GM12878 (cell line): ENCODE measurements at regions not wholly inside any gene's neighbourhood (a gene's known extent, or its start where the extent isn't known, plus 50 kb on each side); places are given as distances from the start of the nearest gene placed in this dataset.

Experiments
- ATAC-seq: fragments of 200-7000 bp; cut with Tn5 transposase; 3 replicates; pipeline ENCODE4 v1.9.1; 2020; ENCODE audit warnings: mild to moderate bottlenecking, moderate library complexity
- BruUV-seq: library from RNA; stranded (reverse); fragments of 400-500 nt; replicated peaks from 2 replicates; lab custom pipeline; 2021; lab: Mats Ljungman, UMichigan
- CTCF ChIA-PET: fragments of 300-600 bp; sonication (Branson Sonifier 250); formaldehyde crosslinking; extraction: SDS; loops from one replicate; lab custom pipeline; 2021; ENCODE audit warnings: inconsistent platforms; lab: Yijun Ruan, JAX
- POLR2A ChIA-PET: fragments of 350-600 bp; formaldehyde crosslinking; extraction: SDS; loops from one replicate; lab custom pipeline; 2021; ENCODE audit warnings: inconsistent platforms; lab: Charles Lee
- RAD21 ChIA-PET: fragments of 300-600 bp; sonication (Branson Sonifier 250); formaldehyde crosslinking; loops from one replicate; lab custom pipeline; 2023; ENCODE audit warnings: antibody characterized with exemption; ENCODE audit not compliant: unreplicated experiment; lab: Charles Lee
- SMC1A ChIA-PET: fragments of 300-600 bp; sonication (Branson Sonifier 250); formaldehyde crosslinking; loops from one replicate; lab custom pipeline; 2023; ENCODE audit not compliant: unreplicated experiment, uncharacterized antibody; lab: Charles Lee
- DNase-seq: peaks from one replicate; pipeline ENCODE4 v3.0.0-alpha.2; 2011; ENCODE audit warnings: low read depth, low spot score
- FAIRE-seq: peaks from 3 replicates; lab custom pipeline; 2011; peaks lifted over from hg19 to GRCh38; lab: Jason Lieb, UNC
- H2AFZ ChIP-seq: 2 replicates; pipeline ENCODE4 v1.6.0; 2011; ENCODE audit warnings: low read depth, low read length, control low read depth; ENCODE audit not compliant: control insufficient read depth
- H3K27ac ChIP-seq: 2 replicates; pipeline ENCODE4 v1.5.1; 2011; ENCODE audit warnings: control low read depth; ENCODE audit not compliant: control insufficient read depth, insufficient read depth
- H3K27me3 ChIP-seq, 2 experiments: replicated peaks in 1 of 2; 2 replicates each; pipeline versions ENCODE4 v1.6.0 to v1.6.1; 2011; ENCODE audit warnings: low read length in 1 of 2; ENCODE audit not compliant: control insufficient read depth in 2 of 2, insufficient read depth in 2 of 2
- H3K36me3 ChIP-seq, 2 experiments: 2 replicates each; pipeline ENCODE4 v1.5.1; 2011; ENCODE audit warnings: low read length in 1 of 2; ENCODE audit not compliant: control insufficient read depth in 2 of 2, insufficient read depth in 2 of 2
- H3K4me1 ChIP-seq: 2 replicates; pipeline ENCODE4 v1.6.1; 2011; ENCODE audit warnings: mild to moderate bottlenecking, low read length, moderate library complexity, mixed read lengths; ENCODE audit not compliant: control insufficient read depth, insufficient read depth
- H3K4me2 ChIP-seq: 2 replicates; pipeline ENCODE4 v1.6.0; 2011; ENCODE audit warnings: control low read depth; ENCODE audit not compliant: control insufficient read depth, insufficient read depth
- H3K4me3 ChIP-seq: fragments of 200-600 bp; sonication (generic); 2 replicates; pipeline ENCODE4 v1.5.1; 2016
- H3K79me2 ChIP-seq: 2 replicates; pipeline ENCODE4 v1.6.0; 2011; ENCODE audit warnings: low read length; ENCODE audit not compliant: control insufficient read depth, insufficient read depth
- H3K9ac ChIP-seq: 2 replicates; pipeline ENCODE4 v1.8.0; 2011; ENCODE audit warnings: low read length, control low read depth, mixed read lengths; ENCODE audit not compliant: control insufficient read depth, insufficient read depth
- H3K9me3 ChIP-seq: replicated peaks from 3 replicates; pipeline ENCODE4 v1.5.1; 2011; ENCODE audit warnings: mild to moderate bottlenecking, low read length; ENCODE audit not compliant: control insufficient read depth, insufficient read depth
- H4K20me1 ChIP-seq: 2 replicates; pipeline ENCODE4 v1.6.0; 2011; ENCODE audit not compliant: control insufficient read depth, insufficient read depth
- BMI1 ChIP-seq: fragments of 450-650 bp; IDR thresholded peaks from 2 replicates; pipeline ENCODE4 v1.6.1; 2016; ENCODE audit warnings: mild to moderate bottlenecking, moderate library complexity, borderline replicate concordance
- CBFB ChIP-seq: IDR thresholded peaks from 2 replicates; pipeline ENCODE4 v1.6.1; 2016; ENCODE audit warnings: antibody characterized with exemption, low read depth
- CBX5 ChIP-seq: sonication (generic); IDR thresholded peaks from 2 replicates; pipeline ENCODE4 v1.6.1; 2016; ENCODE audit warnings: low read depth, moderate library complexity, mild to moderate bottlenecking, inconsistent platforms
- CTCF ChIP-seq, 3 experiments: IDR thresholded peaks in 2 of 3; conservative IDR thresholded peaks in 1 of 3; 2 replicates each; pipeline ENCODE4 v1.5.1; 2011; ENCODE audit warnings: low read depth in 3 of 3, low read length in 3 of 3, mild to moderate bottlenecking in 3 of 3, control low read depth in 2 of 3, moderate library complexity in 2 of 3, inconsistent platforms in 1 of 3, mixed read lengths in 1 of 3; ENCODE audit not compliant: control insufficient read depth in 2 of 3, insufficient read depth in 1 of 3; ENCODE audit errors: extremely low read depth in 1 of 3
- EP300 ChIP-seq, 2 experiments: fragments of 150-350 bp in 1 of 2; IDR thresholded peaks; 2 replicates each; pipeline ENCODE4 v1.6.1; 2011 to 2012; ENCODE audit warnings: low read depth in 2 of 2, low read length in 2 of 2, borderline replicate concordance in 1 of 2, improper control_type of control experiment in 1 of 2, inconsistent platforms in 1 of 2; ENCODE audit not compliant: control insufficient read depth in 1 of 2
- ETV6 ChIP-seq, 2 experiments: fragments of 450-650 bp in 1 of 2; IDR thresholded peaks in 1 of 2; conservative IDR thresholded peaks in 1 of 2; 2 replicates each; pipeline ENCODE4 v1.6.1; 2014; ENCODE audit warnings: antibody characterized with exemption in 1 of 2, borderline replicate concordance in 1 of 2, low read depth in 1 of 2, mild to moderate bottlenecking in 1 of 2, moderate library complexity in 1 of 2
- MAX ChIP-seq: IDR thresholded peaks from 2 replicates; pipeline ENCODE4 v1.6.1; 2012; ENCODE audit warnings: low read depth, low read length, improper control_type of control experiment
- NR2C2 ChIP-seq: IDR thresholded peaks from 2 replicates; pipeline ENCODE4 v1.6.1; 2011; ENCODE audit warnings: borderline replicate concordance, low read depth; ENCODE audit not compliant: control insufficient read depth, insufficient read length
- USF1 ChIP-seq: IDR thresholded peaks from 2 replicates; pipeline ENCODE4 v1.6.1; 2011; ENCODE audit warnings: borderline replicate concordance, low read depth, mild to moderate bottlenecking, moderate library complexity, mixed read lengths, low read length; ENCODE audit not compliant: insufficient read depth; ENCODE audit errors: extremely low read length
- WGBS: methylation state at CpG from one replicate; pipeline ENCODE4 v1.1.6; 2016; ENCODE audit warnings: low lambda C conversion rate; ENCODE audit not compliant: insufficient replicate concordance, insufficient coverage; ENCODE audit errors: missing lambda C conversion rate; 5-methylcytosine and 5-hydroxymethylcytosine counted together
- in situ Hi-C: fragments of 300-500 bp; cut with MboI; formaldehyde crosslinking; loops from 9 replicates; pipeline ENCODE4 v1.14.3; 2018; ENCODE audit warnings: mixed read lengths
- intact Hi-C: fragments of 100-400 bp; cut with micrococcal nuclease; formaldehyde crosslinking; loops from one replicate; pipeline ENCODE4 v1.14.2; 2022; ENCODE audit not compliant: unreplicated experiment

- no TSS peak for BruUV-seq
- H3K4me2 ChIP-seq: no peak overlapping the region
- in situ Hi-C loops (no loop called here), intact Hi-C loops (no loop called here)
- H3K27me3 ChIP-seq: no peaks in the 10 kb centered on the region
- H3K9me3 ChIP-seq: no peaks in the 10 kb centered on the region
- no peak overlapping the region for H3K27ac ChIP-seq
- peak; percentile 57 for ATAC-seq
- FAIRE-seq: no peak
- H3K4me3 ChIP-seq: no peak overlapping the region
- ChIA-PET SMC1A (no interaction called here), RAD21 (no interaction called here), CTCF (no interaction called here), POLR2A (no interaction called here)
- H2AFZ ChIP-seq: no peak overlapping the region
- TF ChIP-seq BMI1 (no peak), CBFB (no peak), EP300 (IDR thresholded peaks at IDR 0.05; ENCODE audit: borderline replicate concordance in 1 of 2, control insufficient read depth in 1 of 2, low read depth in 2 of 2, low read length in 2 of 2) (no peak), CTCF (IDR thresholded peaks at IDR 0.05 in 2 of 3, conservative IDR thresholded peaks at IDR 0.05 in 1 of 3; ENCODE audit: control insufficient read depth in 2 of 3, extremely low read depth in 1 of 3, insufficient read depth in 1 of 3, low read depth in 3 of 3, low read length in 3 of 3) (no peak), NR2C2 (no peak), USF1 (no peak), CBX5 (no peak), ETV6 (conservative IDR thresholded peaks at IDR 0.05 in 1 of 2, IDR thresholded peaks at IDR 0.05 in 1 of 2; ENCODE audit: borderline replicate concordance in 1 of 2, low read depth in 1 of 2) (no peak), MAX (no peak)
- WGBS: 85% methylated on average over 3 of the region's 3 CpGs
- no peaks in the 10 kb centered on the region for H3K79me2 ChIP-seq
- peaks cover 9% of the 10 kb centered on the region for H3K4me1 ChIP-seq
- no peaks in the 10 kb centered on the region for H4K20me1 ChIP-seq
- H3K9ac ChIP-seq: no peak overlapping the region
- no peak for DNase-seq
- no peaks in the 10 kb centered on the region for H3K36me3 ChIP-seq
Measured at GRCh38 chr2:181253438-181253837, 203.7 kb upstream of the ITGA4 start.
